ENCODE measurements at regions not wholly inside any gene's neighbourhood (a gene's known extent, or its start where the extent isn't known, plus 50 kb on each side); places are given as distances from the start of the nearest gene placed in this dataset.

- no peaks in the 10 kb centered on the region for H3K23me2 ChIP-seq (ENCODE audit: insufficient read length, low read depth, low read length, poor library complexity, severe bottlenecking)
- H2BK5ac ChIP-seq (ENCODE audit: insufficient read length, low read length) = no peak overlapping the region
- H4K20me1 ChIP-seq (ENCODE audit: control insufficient read depth, insufficient read depth, insufficient read length) = no peaks in the 10 kb centered on the region
- no peaks in the 10 kb centered on the region for H3K4me1 ChIP-seq (ENCODE audit: insufficient read depth, low read length)
- H3K27me3 ChIP-seq (ENCODE audit: insufficient read depth, low read length) = no peaks in the 10 kb centered on the region
- no peak overlapping the region for H3K4me2 ChIP-seq (ENCODE audit: insufficient read depth, insufficient read length, low read length)
- Mint-ChIP-seq H3K4me1 (peaks cover 2 to 7% of the 10 kb centered on the region in 2 experiments; a peak in 1 of 4 replicates), H3K9me3 (peaks cover 5 to 6% of the 10 kb centered on the region in 2 experiments), H3K27me3 (ENCODE audit: low read depth) (no peaks in the 10 kb centered on the region; the same call in 1 of the 2 replicates), H3K27ac (no peak overlapping the region), H3K4me3 (no peak overlapping the region), H3K36me3 (ENCODE audit: insufficient read depth in 1 of 3, low read depth in 3 of 3) (peaks cover 2 to 11% (median 2%) of the 10 kb centered on the region in 3 experiments; a peak in 5 of 7 replicates)
- no peaks in the 10 kb centered on the region for H3K79me1 ChIP-seq (ENCODE audit: insufficient read depth, low read depth, low read length, poor library complexity, severe bottlenecking)
- no peak overlapping the region for H2AFZ ChIP-seq (ENCODE audit: low read length)
- H3K79me2 ChIP-seq (ENCODE audit: insufficient read depth, low read length) = no peaks in the 10 kb centered on the region
- H4K5ac ChIP-seq (ENCODE audit: insufficient read length, low read depth, low read length) = no peak overlapping the region
- TF ChIP-seq CTCF (conservative IDR thresholded peaks at IDR 0.05) = no peak
- H2BK20ac ChIP-seq (ENCODE audit: low read depth, low read length, poor library complexity, severe bottlenecking) = no peak overlapping the region
- peaks cover 4% of the 10 kb centered on the region for H3K9me3 ChIP-seq (ENCODE audit: control insufficient read depth, low read depth, low read length)
- H3K27ac ChIP-seq (ENCODE audit: insufficient read length, low read depth, low read length) = no peak overlapping the region
- no peak overlapping the region for H3K18ac ChIP-seq (ENCODE audit: insufficient read length, low read depth, low read length)
- no peak overlapping the region for H3K23ac ChIP-seq (ENCODE audit: insufficient read length, low read depth, low read length)
- H3K56ac ChIP-seq (ENCODE audit: insufficient read length, low read depth, low read length) = no peak overlapping the region
- no peak overlapping the region for H2BK12ac ChIP-seq (ENCODE audit: insufficient read length, low read depth, low read length)
- DNase-seq = no peak
- H3K4ac ChIP-seq (ENCODE audit: low read depth, low read length) = no peak overlapping the region
- no peak overlapping the region for H3T11ph ChIP-seq (ENCODE audit: low read length)
- H2BK15ac ChIP-seq (ENCODE audit: low read depth, low read length) = no peak overlapping the region
- H4K91ac ChIP-seq (ENCODE audit: insufficient read length, low read depth, low read length) = no peak overlapping the region
- no peak overlapping the region for H4K8ac ChIP-seq (replicated peaks; ENCODE audit: insufficient read length, low read depth, low read length)
- no peak overlapping the region for H2BK120ac ChIP-seq (ENCODE audit: low read depth, low read length, poor library complexity, severe bottlenecking)
- H3K9ac ChIP-seq (ENCODE audit: extremely low read depth, insufficient read length, low read length) = no peak overlapping the region
- no peak overlapping the region for H2AK5ac ChIP-seq (ENCODE audit: insufficient read length, low read length)
- H3K14ac ChIP-seq (ENCODE audit: insufficient read depth, low read length) = no peak overlapping the region
These were observed 79.3 kb upstream of the HMCN1 start for GRCh38 chr1:185654952-185655314.

Measured in H9 (cell line).